Dendritic cell treated with granulocyte-macrophage colony-stimulating factor and Interleukin-4, amounts not matched to agents 40 ng/mL and 50 ng/mL, for 4 days (primary cell): ENCODE measurements at regions not wholly inside any gene's neighbourhood (a gene's known extent, or its start where the extent isn't known, plus 50 kb on each side); places are given as distances from the start of the nearest gene placed in this dataset.
"Not testable (repeated sequence)": the region's sequence is repeated elsewhere in the genome, so short reads cannot be mapped to it uniquely, and the experiment has no call there.

ENCODE experiments used
- H3K27ac Mint-ChIP-seq: one replicate; pipeline ENCODE4 v1.8.0; 2022; ENCODE audit warnings: mild to moderate bottlenecking, mixed read lengths
- H3K27me3 Mint-ChIP-seq: one replicate; pipeline ENCODE4 v1.8.0; 2022; ENCODE audit warnings: mild to moderate bottlenecking, mixed read lengths
- H3K36me3 Mint-ChIP-seq: one replicate; pipeline ENCODE4 v1.8.0; 2022; ENCODE audit warnings: low read depth, mixed read lengths
- H3K4me1 Mint-ChIP-seq: one replicate; pipeline ENCODE4 v1.8.0; 2022; ENCODE audit warnings: low read depth, mixed read lengths
- H3K4me3 Mint-ChIP-seq: one replicate; pipeline ENCODE4 v1.8.0; 2022; ENCODE audit warnings: mild to moderate bottlenecking, moderate library complexity, mixed read lengths
- H3K9me3 Mint-ChIP-seq: one replicate; pipeline ENCODE4 v1.8.0; 2022; ENCODE audit warnings: mixed read lengths
- intact Hi-C: fragments of 100-400 bp; cut with micrococcal nuclease; formaldehyde crosslinking; loops from one replicate; pipeline ENCODE4 v1.15.0; 2022

DNA sequence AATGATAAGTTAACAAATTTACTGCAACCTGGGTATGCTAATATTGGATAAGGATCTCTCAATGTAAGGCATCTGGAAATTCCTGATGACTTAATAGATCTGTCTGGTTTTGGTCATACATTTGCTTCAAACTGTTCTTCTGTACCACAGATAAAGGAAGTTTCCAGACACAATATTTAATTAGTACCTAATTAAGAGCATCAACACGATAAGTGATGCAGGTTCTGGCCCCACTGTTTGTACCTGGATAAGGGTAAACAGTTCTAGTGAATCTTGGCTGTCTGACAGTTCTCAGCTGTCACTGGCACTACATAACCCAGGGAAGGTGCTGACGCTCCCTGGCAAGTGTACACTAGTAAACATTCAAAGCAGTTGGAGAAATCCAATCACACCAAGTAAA lies 165.6 kb downstream of the MZT1 start:
- Mint-ChIP-seq H3K9me3 (no peaks in the 10 kb centered on the region), H3K27ac (no peak overlapping the region), H3K36me3 (no peaks in the 10 kb centered on the region), H3K4me1 (no peaks in the 10 kb centered on the region), H3K27me3 (no peaks in the 10 kb centered on the region), H3K4me3 (no peak overlapping the region)
- intact Hi-C loops = no loop called here

DNA sequence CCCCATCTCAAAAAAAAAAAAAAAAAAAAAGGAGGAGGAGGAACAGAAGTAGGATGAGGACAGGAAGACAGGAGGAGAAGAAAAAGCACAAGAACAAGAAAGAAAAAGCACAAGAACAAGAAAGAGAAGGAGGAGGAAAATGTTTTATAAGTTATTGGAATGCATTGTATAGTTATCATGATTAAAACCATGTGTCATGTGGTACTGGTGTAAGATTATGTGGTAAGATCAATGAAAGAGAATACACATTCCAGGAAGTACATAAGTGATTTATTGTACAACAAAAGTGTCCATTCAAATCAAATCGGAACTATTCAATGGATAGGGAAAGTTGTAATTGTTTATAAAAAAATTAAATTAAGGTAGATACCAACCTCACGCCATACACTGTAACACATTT lies 167.7 kb downstream of the MZT1 start:
- H3K4me3 Mint-ChIP-seq = no peak overlapping the region
- H3K9me3 Mint-ChIP-seq = no peaks in the 10 kb centered on the region
- no peaks in the 10 kb centered on the region for H3K36me3 Mint-ChIP-seq
- H3K27ac Mint-ChIP-seq = no peak overlapping the region
- intact Hi-C loops = no loop called here
- no peaks in the 10 kb centered on the region for H3K27me3 Mint-ChIP-seq
- H3K4me1 Mint-ChIP-seq = no peaks in the 10 kb centered on the region

DNA sequence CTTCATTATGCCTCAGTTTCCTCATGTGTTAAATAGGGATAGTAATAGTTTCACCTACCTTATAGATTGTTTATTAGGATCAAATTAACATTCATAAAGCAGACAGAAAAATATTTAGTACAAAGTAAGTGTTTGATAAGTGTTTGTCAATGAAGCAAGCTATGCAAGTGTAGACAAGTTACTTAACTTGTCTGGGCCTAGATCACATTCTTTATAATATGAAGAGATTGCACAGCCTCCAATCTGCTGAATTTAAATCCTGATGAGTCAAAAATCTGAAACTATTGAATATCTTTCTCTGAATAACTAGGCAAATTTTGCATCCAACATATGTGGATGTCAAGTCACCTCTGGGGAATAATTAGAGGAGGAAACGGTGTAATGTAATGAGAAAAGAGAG lies 170.5 kb downstream of the MZT1 start:
- H3K27ac Mint-ChIP-seq = no peak overlapping the region
- H3K9me3 Mint-ChIP-seq = no peaks in the 10 kb centered on the region
- intact Hi-C loops = no loop called here
- H3K4me1 Mint-ChIP-seq = no peaks in the 10 kb centered on the region
- H3K36me3 Mint-ChIP-seq = no peaks in the 10 kb centered on the region
- H3K27me3 Mint-ChIP-seq = no peaks in the 10 kb centered on the region
- H3K4me3 Mint-ChIP-seq = no peak overlapping the region

DNA sequence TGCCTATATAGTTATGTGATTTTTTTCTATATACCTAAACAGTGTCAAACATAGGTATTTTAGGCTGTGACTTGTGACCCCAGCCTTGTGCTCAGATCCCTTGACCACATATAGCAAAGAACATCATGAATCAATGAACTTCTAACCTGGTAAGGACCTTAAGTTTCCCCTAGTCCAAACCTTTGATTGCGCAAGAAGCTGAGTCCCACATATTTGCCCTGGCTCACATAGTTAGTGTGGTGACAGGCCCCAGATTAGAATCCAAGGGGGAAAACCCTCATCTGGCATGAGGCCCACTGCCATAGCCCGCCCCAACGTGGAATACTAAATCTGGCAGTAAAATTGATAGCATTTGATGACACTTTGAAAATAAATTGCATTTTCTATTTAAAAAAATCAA lies 171.8 kb downstream of the MZT1 start:
- H3K4me1 Mint-ChIP-seq = no peaks in the 10 kb centered on the region

DNA sequence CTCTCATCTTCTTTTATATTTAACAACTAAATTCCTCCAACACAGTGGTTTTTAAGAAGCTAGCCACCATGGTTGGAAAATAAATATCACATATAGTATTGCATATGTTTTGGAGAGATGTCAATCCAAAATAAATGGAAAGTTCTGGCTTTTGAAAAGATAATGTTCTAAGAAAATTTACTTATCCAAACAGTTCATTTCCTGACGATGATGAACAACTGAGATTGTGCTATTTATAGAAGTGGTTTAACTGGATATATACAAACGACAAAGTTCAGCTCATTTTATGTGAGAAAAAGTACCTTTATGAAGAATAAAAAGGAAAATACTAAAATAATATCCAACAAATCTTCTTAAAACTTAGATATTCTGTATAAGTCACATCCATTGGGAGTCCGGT lies 174.7 kb downstream of the MZT1 start:
- no peaks in the 10 kb centered on the region for H3K27me3 Mint-ChIP-seq
- peaks cover 6% of the 10 kb centered on the region for H3K9me3 Mint-ChIP-seq
- intact Hi-C loops = no loop called here
- H3K4me1 Mint-ChIP-seq = no peaks in the 10 kb centered on the region
- no peaks in the 10 kb centered on the region for H3K36me3 Mint-ChIP-seq
- no peak overlapping the region for H3K27ac Mint-ChIP-seq
- no peak overlapping the region for H3K4me3 Mint-ChIP-seq

More for the DNA sequence above, 171.8 kb downstream of the MZT1 start:
- intact Hi-C loops = no loop called here
- Mint-ChIP-seq H3K27ac (no peak overlapping the region), H3K36me3 (no peaks in the 10 kb centered on the region), H3K4me3 (no peak overlapping the region), H3K27me3 (no peaks in the 10 kb centered on the region), H3K9me3 (peaks cover 3% of the 10 kb centered on the region)

DNA sequence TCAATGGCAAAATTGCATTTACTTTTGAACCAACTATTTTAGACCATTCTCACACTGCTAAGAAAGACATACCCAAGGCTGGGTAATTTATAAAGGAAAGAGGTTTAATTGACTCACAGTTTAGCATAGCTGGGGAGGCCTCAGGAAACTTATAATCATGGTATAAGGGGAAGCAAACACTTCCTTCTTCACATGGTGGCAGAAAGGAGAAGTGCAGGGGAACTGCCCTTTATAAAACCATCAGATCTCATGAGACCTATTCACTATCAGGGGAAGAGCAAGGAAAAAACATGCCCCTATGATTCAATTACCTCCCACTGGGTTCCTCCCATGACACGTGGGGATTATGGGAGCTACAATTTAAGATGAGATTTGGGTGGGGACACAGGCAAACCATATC lies 181.5 kb downstream of the MZT1 start:
- H3K27me3 Mint-ChIP-seq, H3K4me3 Mint-ChIP-seq, intact Hi-C loops, H3K36me3 Mint-ChIP-seq, H3K4me1 Mint-ChIP-seq, H3K27ac Mint-ChIP-seq: not testable (repeated sequence)
- H3K9me3 Mint-ChIP-seq = peaks cover 45% of the 10 kb centered on the region

DNA sequence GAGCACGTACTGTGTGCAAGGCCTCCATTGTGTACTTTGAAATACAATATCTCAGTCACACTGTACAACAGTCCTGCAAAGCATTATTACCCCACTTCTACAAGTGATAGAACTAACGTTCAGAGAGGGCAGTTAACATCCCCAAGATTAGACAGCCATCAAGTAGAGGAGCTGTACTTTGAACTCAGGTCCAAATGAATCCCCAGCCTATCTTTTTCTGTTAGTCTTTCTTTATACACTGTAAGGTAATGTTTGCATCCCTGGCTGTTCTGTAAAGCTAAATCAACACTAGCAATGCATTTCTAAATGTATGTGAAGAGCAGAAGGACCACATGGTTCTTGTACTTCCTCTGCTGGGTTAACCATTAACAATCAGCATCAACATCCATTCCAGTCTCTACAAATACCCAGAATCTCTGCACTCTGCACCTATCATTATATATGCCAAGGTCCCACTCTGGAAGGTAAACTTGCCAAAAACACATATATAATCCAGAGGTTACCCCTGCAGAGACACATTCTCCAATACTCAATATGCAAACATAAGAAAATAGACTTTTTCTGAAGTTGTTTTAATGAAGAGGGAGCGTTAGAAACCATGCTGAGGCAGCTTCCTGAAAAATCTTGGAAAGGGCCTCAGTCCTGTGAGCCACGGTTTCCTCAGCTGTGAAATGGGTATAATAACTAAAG lies 182.3 kb downstream of the MZT1 start:
- intact Hi-C loops = no loop called here
- H3K4me1 Mint-ChIP-seq = no peaks in the 10 kb centered on the region
- no peak overlapping the region for H3K4me3 Mint-ChIP-seq
- H3K27ac Mint-ChIP-seq = no peak overlapping the region
- H3K27me3 Mint-ChIP-seq = no peaks in the 10 kb centered on the region
- no peaks in the 10 kb centered on the region for H3K36me3 Mint-ChIP-seq
- peaks cover 38% of the 10 kb centered on the region for H3K9me3 Mint-ChIP-seq

DNA sequence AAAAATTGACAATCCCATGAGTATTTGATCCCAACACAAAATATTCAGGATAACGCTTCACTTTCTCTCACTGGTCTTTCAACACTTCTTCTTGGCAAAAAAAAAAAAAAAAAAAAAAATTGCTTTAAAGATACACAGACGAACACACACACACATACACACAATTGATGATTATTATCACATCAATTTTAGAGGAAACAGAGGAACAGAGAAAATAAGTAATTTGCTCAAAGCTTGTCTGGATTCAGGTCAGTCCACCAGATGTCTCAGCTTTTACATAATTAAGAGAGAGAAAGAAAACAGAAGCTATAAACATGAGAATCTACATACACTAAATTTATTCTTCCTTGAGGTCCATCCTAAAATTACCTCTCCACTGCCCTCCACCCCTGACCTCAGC lies 183.4 kb downstream of the MZT1 start:
- intact Hi-C loops = no loop called here
- Mint-ChIP-seq H3K27ac (no peak overlapping the region), H3K36me3 (no peaks in the 10 kb centered on the region), H3K27me3 (no peaks in the 10 kb centered on the region), H3K9me3 (peaks cover 38% of the 10 kb centered on the region), H3K4me3 (no peak overlapping the region), H3K4me1 (no peaks in the 10 kb centered on the region)

DNA sequence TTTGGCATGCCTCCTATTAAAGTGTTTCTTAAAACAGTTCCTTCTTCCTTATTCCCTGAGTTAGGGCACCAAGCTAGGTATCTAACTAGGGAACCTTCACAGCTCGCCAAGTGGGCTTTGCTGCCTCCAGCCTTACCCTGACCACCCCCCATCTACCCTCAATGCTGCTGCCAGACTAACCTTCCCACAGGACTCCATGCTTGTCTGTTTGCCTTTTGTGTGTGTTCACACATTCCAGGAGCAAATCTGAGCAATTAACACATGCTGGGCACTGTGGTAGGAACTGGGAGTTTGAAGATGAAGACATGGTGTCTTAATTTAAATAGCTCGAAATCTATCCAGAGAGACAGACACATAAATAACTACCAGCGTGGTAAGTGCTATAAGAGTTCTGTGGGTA lies 185.2 kb downstream of the MZT1 start:
- Mint-ChIP-seq H3K4me3 (no peak overlapping the region), H3K27ac (no peak overlapping the region), H3K27me3 (no peaks in the 10 kb centered on the region), H3K9me3 (peaks cover 38% of the 10 kb centered on the region), H3K4me1 (no peaks in the 10 kb centered on the region), H3K36me3 (no peaks in the 10 kb centered on the region)
- intact Hi-C loops = no loop called here

DNA sequence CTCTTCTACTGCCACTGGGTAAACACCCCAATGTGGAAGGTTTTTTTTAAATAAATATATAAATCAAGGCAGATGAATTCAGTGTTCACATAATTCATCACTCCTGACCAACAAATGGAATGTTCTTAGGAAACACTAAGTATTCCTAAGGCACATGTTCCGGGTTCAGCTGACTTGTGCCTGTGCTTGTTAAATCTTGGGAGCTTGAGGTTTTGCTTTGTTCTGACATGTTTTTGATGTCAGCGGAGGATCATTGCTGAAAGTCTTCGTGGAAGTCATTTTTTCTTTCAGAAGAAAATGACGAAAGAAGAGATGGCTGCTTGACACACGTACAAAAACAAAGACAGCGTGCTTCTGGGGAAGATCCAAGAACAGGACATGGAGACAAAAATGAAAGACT lies 185.8 kb downstream of the MZT1 start:
- Mint-ChIP-seq H3K27me3 (no peaks in the 10 kb centered on the region), H3K9me3 (peaks cover 34% of the 10 kb centered on the region), H3K36me3 (no peaks in the 10 kb centered on the region), H3K27ac (no peak overlapping the region), H3K4me3 (no peak overlapping the region), H3K4me1 (no peaks in the 10 kb centered on the region)
- intact Hi-C loops = no loop called here

DNA sequence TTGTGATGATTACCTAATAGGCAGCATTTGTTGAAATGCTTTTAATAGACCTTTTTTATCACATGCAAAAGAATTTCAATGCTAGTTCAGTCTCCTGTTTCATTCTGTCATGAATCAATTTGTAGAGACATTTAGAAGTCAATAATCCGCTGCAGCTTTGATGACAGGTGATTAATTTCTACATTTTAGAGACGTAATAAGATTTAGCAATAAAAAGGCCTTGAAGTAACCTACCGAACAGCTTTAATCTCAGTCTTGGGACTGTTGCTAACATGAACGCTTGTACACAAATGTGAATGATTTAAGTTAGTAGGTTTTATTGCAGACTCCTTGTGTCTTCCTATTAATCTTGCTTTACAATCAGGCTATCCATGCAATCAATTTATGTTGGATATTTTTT lies 186.5 kb downstream of the MZT1 start:
- H3K9me3 Mint-ChIP-seq = peaks cover 26% of the 10 kb centered on the region
- H3K4me1 Mint-ChIP-seq = no peaks in the 10 kb centered on the region
- no peaks in the 10 kb centered on the region for H3K27me3 Mint-ChIP-seq
- no peaks in the 10 kb centered on the region for H3K36me3 Mint-ChIP-seq
- H3K27ac Mint-ChIP-seq = no peak overlapping the region
- H3K4me3 Mint-ChIP-seq = no peak overlapping the region
- intact Hi-C loops = no loop called here

DNA sequence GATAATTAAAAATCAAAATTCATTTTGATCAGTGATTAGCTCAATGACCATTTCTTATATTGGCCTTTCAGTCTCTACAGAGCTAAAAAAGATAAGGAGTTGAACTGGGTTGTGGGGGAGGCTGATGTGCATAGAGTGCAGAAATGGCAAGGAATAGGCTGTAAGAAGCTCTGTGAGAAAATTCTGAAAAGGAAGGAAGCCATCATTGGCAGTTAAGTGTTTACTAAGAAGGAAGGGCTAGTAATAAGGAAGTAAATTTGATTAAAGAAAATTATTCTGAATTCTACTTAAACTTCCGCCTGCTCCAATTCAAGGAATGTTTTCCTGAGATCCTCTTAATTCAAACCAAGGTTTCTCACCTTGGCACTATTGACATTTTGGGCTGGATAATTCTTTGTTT lies 187.5 kb downstream of the MZT1 start:
- intact Hi-C loops = no loop called here
- H3K4me1 Mint-ChIP-seq = no peaks in the 10 kb centered on the region
- H3K9me3 Mint-ChIP-seq = peaks cover 22% of the 10 kb centered on the region
- H3K36me3 Mint-ChIP-seq = no peaks in the 10 kb centered on the region
- no peak overlapping the region for H3K27ac Mint-ChIP-seq
- no peaks in the 10 kb centered on the region for H3K27me3 Mint-ChIP-seq
- no peak overlapping the region for H3K4me3 Mint-ChIP-seq

DNA sequence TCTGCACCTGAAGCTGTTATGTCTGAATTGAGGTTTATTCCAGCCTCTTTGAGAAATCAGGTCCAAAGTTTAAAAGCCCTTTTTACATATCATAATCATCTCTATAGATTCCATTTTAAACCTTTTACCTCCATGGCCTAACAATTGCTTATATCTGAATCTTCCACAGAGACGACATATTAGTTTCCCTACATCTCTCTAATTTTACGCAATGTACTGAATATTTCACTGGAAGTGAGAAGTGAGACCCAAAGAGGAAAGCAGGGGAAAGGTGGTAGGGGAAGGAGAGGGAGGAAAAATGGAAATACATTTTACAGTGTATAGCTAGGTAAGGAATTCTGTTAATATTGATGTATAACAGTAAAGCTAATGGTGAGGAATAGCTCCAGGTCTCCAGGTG lies 189.6 kb downstream of the MZT1 start:
- intact Hi-C loops = no loop called here
- Mint-ChIP-seq H3K4me1 (no peaks in the 10 kb centered on the region), H3K36me3 (no peaks in the 10 kb centered on the region), H3K9me3 (peaks cover 16% of the 10 kb centered on the region), H3K27ac (no peak overlapping the region), H3K4me3 (no peak overlapping the region), H3K27me3 (no peaks in the 10 kb centered on the region)

DNA sequence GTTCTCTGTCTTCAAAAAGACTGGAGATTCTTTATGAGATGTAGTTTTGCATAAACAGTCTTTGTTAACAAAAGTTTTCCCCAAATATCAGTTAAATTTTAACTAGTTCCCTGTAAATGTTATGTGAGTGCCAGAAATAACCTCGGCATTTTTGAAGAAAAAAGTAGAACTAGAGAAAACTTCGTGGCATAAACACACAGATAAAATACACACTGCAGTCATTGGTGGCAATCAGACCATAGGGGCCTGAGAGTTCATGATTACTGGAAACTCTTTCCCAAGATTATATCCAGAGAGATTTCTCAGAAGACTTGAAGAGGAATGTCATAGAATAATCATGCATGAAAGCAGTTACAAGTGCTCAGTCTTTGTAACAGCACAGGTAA lies 190.0 kb downstream of the MZT1 start:
- H3K27ac Mint-ChIP-seq = no peak overlapping the region
- H3K4me1 Mint-ChIP-seq = no peaks in the 10 kb centered on the region
- intact Hi-C loops = no loop called here
- no peak overlapping the region for H3K4me3 Mint-ChIP-seq
- H3K36me3 Mint-ChIP-seq = no peaks in the 10 kb centered on the region
- peaks cover 13% of the 10 kb centered on the region for H3K9me3 Mint-ChIP-seq
- H3K27me3 Mint-ChIP-seq = no peaks in the 10 kb centered on the region

DNA sequence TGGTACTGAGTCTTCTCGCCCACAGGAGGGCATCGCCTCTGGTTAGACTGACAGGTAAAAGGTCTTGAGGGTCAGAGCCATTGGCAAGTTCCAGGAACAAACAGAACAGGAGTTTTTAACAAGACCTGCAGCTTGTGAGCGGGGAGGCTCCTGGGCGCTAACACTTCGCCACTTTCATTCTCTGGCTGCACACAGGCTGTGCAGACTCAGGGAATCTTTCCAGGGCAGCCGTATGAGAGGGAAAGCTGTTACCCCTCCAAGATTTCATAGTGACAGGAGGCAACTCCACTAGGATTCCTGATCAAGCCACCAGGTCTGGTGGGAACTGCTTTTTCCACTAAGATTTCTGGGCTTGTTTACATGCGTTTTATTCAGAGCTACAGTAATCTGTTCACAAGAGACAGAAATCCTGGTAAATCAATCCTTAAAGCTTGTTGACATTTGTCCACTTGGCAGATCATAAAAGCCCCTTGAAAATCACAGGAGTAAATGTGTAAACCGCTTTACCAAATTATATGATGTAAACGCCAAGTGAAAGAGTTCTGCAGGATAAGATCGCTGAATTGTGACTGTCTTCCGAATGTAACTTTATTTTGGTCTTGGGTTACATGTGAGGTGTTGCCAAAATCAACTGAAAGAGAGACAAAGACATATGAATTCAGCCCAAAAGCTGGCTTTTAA lies 190.6 kb downstream of the MZT1 start:
- Mint-ChIP-seq H3K4me1 (no peaks in the 10 kb centered on the region), H3K27ac (no peak overlapping the region), H3K4me3 (no peak overlapping the region), H3K27me3 (no peaks in the 10 kb centered on the region), H3K9me3 (peaks cover 13% of the 10 kb centered on the region), H3K36me3 (no peaks in the 10 kb centered on the region)
- intact Hi-C loops = no loop called here
